Stimulated activated CD8-positive, alpha-beta memory T cell treated with anti-CD3 and anti-CD28 coated beads, Interleukin-12 subunit alpha, Interleukin-12 subunit beta, amount 100 ng/mL, for 24 hours (primary cell): ENCODE measurements at regions not wholly inside any gene's neighbourhood (a gene's known extent, or its start where the extent isn't known, plus 50 kb on each side); places are given as distances from the start of the nearest gene placed in this dataset.
"Not testable (repeated sequence)": the region's sequence is repeated elsewhere in the genome, so short reads cannot be mapped to it uniquely, and the experiment has no call there.

ENCODE experiments used
- DNase-seq: peaks from one replicate; pipeline ENCODE4 v3.0.0-alpha.2; 2020; ENCODE audit errors: extremely low read depth

GRCh38 chr2:125707611-125708010, 948.3 kb upstream of the GYPC start:
- no peak for DNase-seq

GRCh38 chr2:125710561-125710960, 945.4 kb upstream of the GYPC start:
- DNase-seq: no peak

GRCh38 chr2:125711075-125711474, 944.9 kb upstream of the GYPC start:
- DNase-seq: no peak

GRCh38 chr2:125713533-125713932, 942.4 kb upstream of the GYPC start:
- DNase-seq: no peak

GRCh38 chr2:125721072-125721721, 934.8 kb upstream of the GYPC start:
- DNase-seq: no peak

GRCh38 chr2:125730921-125731320, 925.0 kb upstream of the GYPC start:
- DNase-seq: no peak

- DNase-seq: no peak
Measured at GRCh38 chr2:125736306-125736705, 919.7 kb upstream of the GYPC start.

GRCh38 chr2:125745514-125745913, 910.4 kb upstream of the GYPC start:
- DNase-seq: no peak

- no peak for DNase-seq
Measured at GRCh38 chr2:125746321-125747164, 909.4 kb upstream of the GYPC start.

- DNase-seq: no peak
Measured at GRCh38 chr2:125747165-125747425, 908.9 kb upstream of the GYPC start.

GRCh38 chr2:125756431-125756830, 899.5 kb upstream of the GYPC start:
- DNase-seq: no peak

GRCh38 chr2:125796784-125797183, 859.2 kb upstream of the GYPC start:
- DNase-seq: no peak

GRCh38 chr2:125797192-125797591, 858.8 kb upstream of the GYPC start:
- no peak for DNase-seq

GRCh38 chr2:125822746-125823145, 833.2 kb upstream of the GYPC start:
- no peak for DNase-seq

- not testable (repeated sequence) for DNase-seq
Measured at GRCh38 chr2:125825781-125826180, 830.2 kb upstream of the GYPC start.

- DNase-seq: no peak
Measured at GRCh38 chr2:125837128-125837527, 818.8 kb upstream of the GYPC start.

- no peak for DNase-seq
Measured at GRCh38 chr2:125837611-125838010, 818.3 kb upstream of the GYPC start.

GRCh38 chr2:125839945-125840344, 816.0 kb upstream of the GYPC start:
- no peak for DNase-seq

- no peak for DNase-seq
Measured at GRCh38 chr2:125842041-125842440, 813.9 kb upstream of the GYPC start.

GRCh38 chr2:125850541-125850940, 805.4 kb upstream of the GYPC start:
- no peak for DNase-seq

- no peak for DNase-seq
Measured at GRCh38 chr2:125852364-125852763, 803.6 kb upstream of the GYPC start.

GRCh38 chr2:125853626-125854025, 802.3 kb upstream of the GYPC start:
- DNase-seq: no peak

GRCh38 chr2:125855204-125855603, 800.8 kb upstream of the GYPC start:
- DNase-seq: no peak
